Right cardiac atrium (tissue), 5 donors: ENCODE measurements at regions not wholly inside any gene's neighbourhood (a gene's known extent, or its start where the extent isn't known, plus 50 kb on each side); places are given as distances from the start of the nearest gene placed in this dataset.
A peak's percentile ranks its signal among the peaks of the same experiment; 100 is the strongest.

Source experiments
- ATAC-seq, 2 donors: fragments of 200-7000 bp; cut with Tn5 transposase; one replicate each; pipeline versions ENCODE4 v1.8.0 to v1.9.1; 2020; ENCODE audit warnings: moderate library complexity in 2 of 2, mild to moderate bottlenecking in 1 of 2
- DNase-seq, 3 donors: peaks; one replicate each; pipeline ENCODE4 v3.0.0-alpha.2; 2020
- H3K27ac ChIP-seq: one replicate; pipeline ENCODE4 v1.5.1; 2013; ENCODE audit warnings: mild to moderate bottlenecking, low read length, control low read depth, moderate library complexity
- H3K27me3 ChIP-seq: one replicate; pipeline ENCODE4 v1.6.1; 2013; ENCODE audit not compliant: control insufficient read depth, insufficient read depth
- H3K4me1 ChIP-seq: one replicate; pipeline ENCODE4 v1.6.1; 2013; ENCODE audit warnings: low read length; ENCODE audit not compliant: control insufficient read depth, insufficient read depth
- H3K4me3 ChIP-seq: one replicate; pipeline ENCODE4 v1.5.1; 2013; ENCODE audit warnings: low read length, control low read depth
- H3K9me3 ChIP-seq: one replicate; pipeline ENCODE4 v1.6.1; 2013; ENCODE audit warnings: low read length; ENCODE audit not compliant: control insufficient read depth
- WGBS: extraction: QIAGEN DNeasy Blood & Tissue Kit; methylation state at CpG from one replicate; pipeline ENCODE4 v1.1.7; 2013; 5-methylcytosine and 5-hydroxymethylcytosine counted together
- intact Hi-C, 4 donors: fragments of 100-400 bp; cut with DNase I; formaldehyde crosslinking; loops; one replicate each; pipeline versions ENCODE4 v1.11.0 to v1.14.0; 2022 to 2023
- donor health status: healthy with polysubstance abuse.
- donor health status: DM: no; HTN: yes; CAD: no.
- donor health status: DM: no; HTN: no; CAD: no.
- donor health status: DM: no; HTN: yes; CAD: no; lungs with severe emphysema.
- donor health status: DM: yes; HTN: yes; CAD: no.

DNA sequence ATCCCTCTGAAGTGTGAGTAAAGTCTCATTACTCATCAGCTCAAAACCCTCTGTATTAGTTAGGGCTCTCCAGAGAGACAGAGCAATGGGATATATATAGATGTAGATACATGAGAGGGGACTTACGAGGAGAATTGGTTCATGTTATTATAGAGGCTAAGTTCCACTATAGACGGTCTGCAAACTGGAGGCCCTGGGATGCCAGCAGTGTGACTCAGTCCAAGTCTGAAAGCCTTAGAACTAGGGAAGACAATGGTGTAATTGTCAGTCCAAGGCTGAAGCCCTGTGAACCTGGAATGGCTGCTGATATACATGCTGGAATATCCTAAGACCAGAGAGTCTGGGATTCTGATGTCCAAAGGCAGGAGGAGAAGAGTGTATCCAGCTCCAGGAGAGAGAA, 57.3 kb upstream of the CEP83 start:
- ATAC-seq (no peak), DNase-seq (no peak)
- Histone ChIP-seq H3K4me1 (no peaks in the 10 kb centered on the region), H3K27me3 (no peaks in the 10 kb centered on the region), H3K27ac (no peak overlapping the region), H3K4me3 (no peak overlapping the region), H3K9me3 (no peaks in the 10 kb centered on the region)
- intact Hi-C loops, result loop anchor here in 2 of 4 donors (10.0 kb wide), 2 partner anchors 72 to 202 kb away; no protein-coding TSS in a partner anchor
- WGBS, result 71% methylated on average over 2 of the region's 2 CpGs

DNA sequence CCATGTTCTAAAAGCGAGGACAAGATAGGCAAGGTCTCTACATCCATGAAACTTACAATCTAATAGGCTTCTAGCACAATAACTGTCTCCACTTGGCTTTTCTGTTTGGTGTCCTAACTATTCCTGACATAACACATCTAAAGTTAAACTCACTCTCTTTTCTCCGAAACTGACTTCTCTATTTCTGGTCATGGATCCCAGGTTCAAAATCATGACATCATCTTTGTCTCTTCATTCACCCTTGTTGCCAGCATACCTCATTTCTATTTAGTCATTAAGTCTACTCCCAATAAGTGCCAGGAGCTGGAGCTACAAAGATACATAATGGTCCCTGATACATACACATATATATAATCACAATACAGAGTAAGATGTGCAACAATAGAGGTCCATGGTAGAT, 53.9 kb upstream of the CEP83 start:
- ATAC-seq (no peak), DNase-seq (no peak)
- H3K9me3 ChIP-seq, result no peaks in the 10 kb centered on the region
- no peak overlapping the region for H3K4me3 ChIP-seq
- 92% methylated on average over 2 of the region's 2 CpGs for WGBS
- H3K27me3 ChIP-seq, result no peaks in the 10 kb centered on the region
- H3K4me1 ChIP-seq, result no peaks in the 10 kb centered on the region
- no peak overlapping the region for H3K27ac ChIP-seq
- intact Hi-C loops, result loop anchor here in 2 of 4 donors (10.0 kb wide), 2 partner anchors 69 to 199 kb away; no protein-coding TSS in a partner anchor

DNA sequence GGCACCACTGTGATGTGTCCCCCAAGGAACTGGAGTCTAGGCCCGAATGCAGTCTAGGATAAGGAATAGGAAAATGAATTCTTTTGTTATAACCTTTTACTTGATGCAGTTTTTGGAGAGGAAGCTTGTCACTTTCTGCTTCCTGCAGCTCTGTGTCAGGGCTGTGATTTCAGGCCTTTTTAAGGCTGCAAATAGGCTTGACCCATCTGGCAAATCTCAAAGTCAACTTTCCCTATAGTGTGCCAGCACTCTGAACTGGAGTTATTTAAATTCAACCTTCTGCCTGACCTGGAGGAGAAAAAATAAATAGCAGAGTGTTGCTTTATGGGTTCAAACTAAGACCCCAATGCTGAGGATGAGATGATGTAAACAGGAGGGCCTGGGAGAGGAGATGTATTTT, 51.8 kb upstream of the CEP83 start:
- no peak overlapping the region for H3K27ac ChIP-seq
- intact Hi-C loops, result loop anchor here in 2 of 4 donors (10.0 kb wide), 2 partner anchors 67 to 197 kb away; no protein-coding TSS in a partner anchor
- no peaks in the 10 kb centered on the region for H3K4me1 ChIP-seq
- WGBS, result 30% methylated on average over 1 of the region's 1 CpG
- no peaks in the 10 kb centered on the region for H3K27me3 ChIP-seq
- no peak for ATAC-seq
- H3K9me3 ChIP-seq, result no peaks in the 10 kb centered on the region
- H3K4me3 ChIP-seq, result no peak overlapping the region
- DNase-seq, result no peak

DNA sequence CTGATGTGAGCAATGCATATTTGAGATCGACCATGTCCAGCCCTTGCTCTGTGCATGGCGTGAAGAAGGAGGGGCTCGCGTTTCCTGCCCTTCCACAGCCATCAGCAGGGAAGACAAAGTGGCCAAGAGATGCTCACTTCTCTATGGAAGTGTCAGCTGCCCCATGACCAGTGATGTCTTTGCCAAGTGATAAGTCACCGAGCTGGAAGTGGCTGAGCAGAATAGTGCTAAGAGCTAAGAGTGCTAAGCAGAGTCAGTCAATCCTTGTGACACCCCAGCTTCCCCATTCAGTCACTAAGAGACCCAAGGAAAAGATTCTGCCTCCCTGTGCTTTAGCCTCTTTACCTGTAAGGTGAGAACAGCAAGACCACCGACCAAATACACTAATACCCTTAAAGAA, 50.5 kb upstream of the CEP83 start:
- H3K4me1 ChIP-seq, result no peaks in the 10 kb centered on the region
- H3K27me3 ChIP-seq, result no peaks in the 10 kb centered on the region
- WGBS, result 60% methylated on average over 6 of the region's 6 CpGs
- H3K4me3 ChIP-seq, result no peak overlapping the region
- intact Hi-C loops, result loop anchor here in 2 of 4 donors (10.0 kb wide), 2 partner anchors 65 to 195 kb away; no protein-coding TSS in a partner anchor
- DNase-seq (no peak), ATAC-seq (peak; percentile 90 to 92)
- peak overlapping the region; percentile 89 for H3K27ac ChIP-seq
- H3K9me3 ChIP-seq, result no peaks in the 10 kb centered on the region
